PC-9 (cell line): ENCODE measurements at regions not wholly inside any gene's neighbourhood (a gene's known extent, or its start where the extent isn't known, plus 50 kb on each side); places are given as distances from the start of the nearest gene placed in this dataset.
"Not testable (repeated sequence)": the region's sequence is repeated elsewhere in the genome, so short reads cannot be mapped to it uniquely, and the experiment has no call there.

ENCODE experiments used
- CTCF ChIP-seq: fragments of 200-600 bp; sonication (generic); conservative IDR thresholded peaks from 2 replicates; pipeline ENCODE4 v1.6.1; 2017; ENCODE audit warnings: mixed run types, antibody characterized with exemption, mild to moderate bottlenecking, moderate library complexity
- EZH2 ChIP-seq: fragments of 200-600 bp; sonication (generic); IDR thresholded peaks from 2 replicates; pipeline ENCODE4 v1.8.0; 2017; ENCODE audit warnings: antibody characterized with exemption, low read depth

DNA sequence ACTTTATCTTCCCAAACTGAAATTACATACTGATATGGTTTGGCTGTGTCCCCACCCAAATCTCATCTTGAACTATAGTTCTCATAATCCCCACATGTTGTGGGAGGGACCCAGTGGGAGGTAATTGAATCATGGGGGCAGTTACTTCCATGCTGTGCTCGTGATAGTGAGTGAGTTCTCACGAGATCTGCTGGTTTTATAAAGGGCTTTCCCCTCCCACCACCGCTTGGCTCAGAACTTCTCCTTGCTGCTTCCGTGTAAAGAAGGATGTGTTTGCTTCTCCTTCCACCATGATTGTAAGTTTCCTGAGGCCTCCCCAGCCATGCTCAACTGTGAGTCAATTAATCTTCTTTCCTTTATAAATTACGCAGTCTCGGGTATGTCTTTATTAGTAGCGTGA, 50.4 kb upstream of the PHF21A start:
- TF ChIP-seq CTCF, EZH2: not testable (repeated sequence)
